Stimulated activated CD4-positive, alpha-beta T cell treated with anti-CD3 and anti-CD28 coated beads, Interleukin-12 subunit alpha, Interleukin-12 subunit beta, amount 100 ng/mL, for 24 hours (primary cell): ENCODE measurements at regions not wholly inside any gene's neighbourhood (a gene's known extent, or its start where the extent isn't known, plus 50 kb on each side); places are given as distances from the start of the nearest gene placed in this dataset.

ENCODE experiments used
- DNase-seq, 2 experiments: peaks; one replicate each; pipeline ENCODE4 v3.0.0-alpha.2; 2020; ENCODE audit warnings: low read depth in 2 of 2

GRCh38 chr14:101502761-101503392, 58.4 kb upstream of the DIO3 start:
- no peak for DNase-seq

- DNase-seq: no peak
Observed at GRCh38 chr14:101503431-101504095, 57.7 kb upstream of the DIO3 start.

- DNase-seq: no peak
Observed at GRCh38 chr14:101504096-101504948, 57.0 kb upstream of the DIO3 start.

- no peak for DNase-seq
Observed at GRCh38 chr14:101505236-101505970, 55.9 kb upstream of the DIO3 start.

- DNase-seq: no peak
Observed at GRCh38 chr14:101506211-101506925, 54.9 kb upstream of the DIO3 start.

GRCh38 chr14:101506926-101507835, 54.1 kb upstream of the DIO3 start:
- DNase-seq: no peak

- no peak for DNase-seq
Observed at GRCh38 chr14:101507836-101508150, 53.5 kb upstream of the DIO3 start.

- no peak for DNase-seq
Observed at GRCh38 chr14:101508196-101508947, 52.9 kb upstream of the DIO3 start.

- DNase-seq: no peak
Observed at GRCh38 chr14:101508948-101509729, 52.2 kb upstream of the DIO3 start.

GRCh38 chr14:101509730-101510371, 51.4 kb upstream of the DIO3 start:
- DNase-seq: no peak

- DNase-seq: no peak
Observed at GRCh38 chr14:101511199-101511598, 50.1 kb upstream of the DIO3 start.
